ENCODE measurements at regions not wholly inside any gene's neighbourhood (a gene's known extent, or its start where the extent isn't known, plus 50 kb on each side); places are given as distances from the start of the nearest gene placed in this dataset.

GRCh38 chr1:55639051-55639450, 423.9 kb upstream of the USP24 start:
- no peak for DNase-seq

- no peak for DNase-seq
Observed at GRCh38 chr1:55636696-55637095, 421.5 kb upstream of the USP24 start.

DNA sequence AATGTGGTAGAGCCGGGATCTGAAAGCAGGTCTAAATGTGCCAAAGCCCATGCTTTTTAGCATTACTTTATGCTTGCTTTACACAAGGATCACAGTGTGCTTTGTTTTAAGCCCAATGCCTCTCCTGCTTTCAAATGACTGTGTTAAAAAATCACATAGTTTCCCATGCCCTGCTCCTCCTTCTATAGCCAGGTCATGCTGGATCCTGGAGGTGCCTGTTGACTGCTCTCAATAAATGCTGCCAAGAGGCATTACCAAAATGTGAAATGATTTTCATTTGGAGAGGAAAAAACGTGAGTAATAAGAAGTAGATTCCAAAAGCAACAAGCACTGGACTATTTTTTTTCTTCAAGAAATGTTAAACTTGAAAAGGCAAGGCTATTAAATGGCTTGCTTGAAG, 420.7 kb upstream of the USP24 start:
- DNase-seq = no peak

DNA sequence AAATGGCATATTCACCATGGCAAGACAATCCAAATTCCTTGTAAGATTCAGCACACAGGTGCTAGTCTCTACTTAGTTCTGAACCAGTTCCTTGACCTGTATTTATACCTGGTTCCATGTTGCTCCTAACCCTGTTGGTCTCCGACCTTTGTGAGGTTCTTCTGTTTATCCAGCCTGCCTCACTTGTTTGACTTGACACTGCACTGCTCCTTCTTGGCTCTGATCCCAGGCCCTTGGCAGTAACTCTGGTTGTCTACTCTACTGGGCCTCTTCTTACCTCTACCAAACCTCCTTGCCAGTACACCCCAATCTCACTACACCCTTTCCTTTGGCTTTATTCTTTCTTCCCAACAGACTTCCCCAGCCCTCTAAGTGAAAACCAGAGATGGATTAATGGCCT, 419.4 kb upstream of the USP24 start:
- DNase-seq = no peak

DNA sequence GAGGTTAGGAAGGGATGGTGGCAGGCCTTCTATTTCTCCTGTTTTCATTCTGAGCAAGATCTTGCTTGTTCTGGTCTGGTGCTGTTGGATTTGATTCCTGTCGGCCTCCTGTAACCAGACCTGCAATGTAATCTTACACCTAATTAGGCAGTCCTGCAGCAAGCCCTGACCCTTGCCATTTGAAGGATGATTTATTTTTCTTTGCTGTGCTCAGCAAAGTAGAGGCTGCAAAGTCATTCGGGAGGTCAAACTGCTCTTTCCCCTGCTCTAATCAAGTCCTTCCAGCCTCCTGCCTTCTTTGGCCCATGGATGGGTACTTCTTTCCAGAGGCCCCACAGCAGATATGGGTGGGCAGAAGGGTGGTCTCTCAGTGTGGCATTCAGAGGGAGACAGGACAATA, 417.7 kb upstream of the USP24 start:
- no peak for DNase-seq

DNA sequence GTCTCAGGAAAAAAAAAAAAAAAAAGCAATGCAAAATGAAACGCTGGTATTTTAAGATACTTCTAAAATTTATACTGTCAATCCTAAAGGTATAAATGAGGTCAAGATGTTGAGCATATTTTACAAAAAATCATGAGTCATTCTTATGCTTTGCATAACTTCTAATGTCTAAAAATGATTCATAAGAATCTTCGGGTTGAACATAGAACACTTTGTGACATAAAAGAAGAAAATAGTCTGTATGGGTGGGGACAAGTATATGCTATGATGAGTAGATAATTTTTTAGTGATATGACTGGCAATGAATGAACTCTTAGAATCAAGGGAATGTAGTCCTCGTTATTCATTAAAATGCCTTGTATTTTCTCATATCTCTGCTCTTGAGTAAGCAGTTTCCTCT, 416.9 kb upstream of the USP24 start:
- no peak for DNase-seq

- DNase-seq = no peak
Observed at GRCh38 chr1:55631509-55631908, 416.3 kb upstream of the USP24 start.

DNA sequence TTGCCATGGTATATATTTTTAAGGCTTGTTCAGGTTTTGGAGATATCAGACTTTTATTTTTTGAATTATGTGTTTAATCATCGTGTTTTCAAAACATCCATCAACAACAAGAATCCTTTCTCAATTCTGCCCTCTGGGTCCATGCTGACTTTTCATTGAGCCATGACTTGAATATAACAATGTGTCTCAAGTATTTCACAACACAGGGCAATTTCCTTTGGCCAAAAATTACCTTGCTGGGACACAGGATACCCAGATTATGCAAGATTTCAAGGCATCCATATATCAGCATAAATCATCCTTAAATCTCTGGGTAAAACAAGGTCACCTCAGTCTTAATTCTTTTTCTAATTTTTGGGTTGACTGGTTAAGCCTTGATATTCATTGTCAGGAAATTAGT, 411.2 kb upstream of the USP24 start:
- no peak for DNase-seq

- DNase-seq = no peak
Observed at GRCh38 chr1:55624766-55625165, 409.6 kb upstream of the USP24 start.

GRCh38 chr1:55623311-55623710, 408.1 kb upstream of the USP24 start:
- DNase-seq = no peak

- no peak for DNase-seq
Observed at GRCh38 chr1:55622074-55622473, 406.9 kb upstream of the USP24 start.

- no peak for DNase-seq
Observed at GRCh38 chr1:55618199-55618598, 403.0 kb upstream of the USP24 start.

GRCh38 chr1:55617288-55617982, 402.3 kb upstream of the USP24 start:
- no peak for DNase-seq

GRCh38 chr1:55612988-55613387, 397.8 kb upstream of the USP24 start:
- DNase-seq = no peak

- no peak for DNase-seq
Observed at GRCh38 chr1:55611123-55611522, 396.0 kb upstream of the USP24 start.

GRCh38 chr1:55610203-55610602, 395.0 kb upstream of the USP24 start:
- DNase-seq = no peak

- no peak for DNase-seq
Observed at GRCh38 chr1:55609630-55610029, 394.5 kb upstream of the USP24 start.

DNA sequence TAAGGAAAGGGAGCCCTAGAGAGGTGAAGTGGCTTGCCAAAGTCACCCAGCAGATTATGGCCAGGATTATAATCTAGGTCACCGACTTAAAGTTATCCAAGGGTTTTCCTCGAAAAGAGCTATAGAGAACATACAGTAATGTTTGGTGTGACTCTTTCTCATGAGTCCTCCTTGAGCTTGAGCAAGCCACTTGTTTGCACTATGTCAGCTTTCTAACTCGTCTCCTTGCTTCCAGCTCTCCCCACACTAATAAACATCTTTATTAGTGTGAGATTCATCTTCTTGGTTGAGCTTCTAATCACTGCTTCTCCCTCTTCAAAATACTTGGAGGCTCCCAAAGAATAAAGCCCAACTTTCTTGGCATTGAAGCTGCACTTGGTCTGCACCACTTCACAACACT, 390.0 kb upstream of the USP24 start:
- no peak for DNase-seq

DNA sequence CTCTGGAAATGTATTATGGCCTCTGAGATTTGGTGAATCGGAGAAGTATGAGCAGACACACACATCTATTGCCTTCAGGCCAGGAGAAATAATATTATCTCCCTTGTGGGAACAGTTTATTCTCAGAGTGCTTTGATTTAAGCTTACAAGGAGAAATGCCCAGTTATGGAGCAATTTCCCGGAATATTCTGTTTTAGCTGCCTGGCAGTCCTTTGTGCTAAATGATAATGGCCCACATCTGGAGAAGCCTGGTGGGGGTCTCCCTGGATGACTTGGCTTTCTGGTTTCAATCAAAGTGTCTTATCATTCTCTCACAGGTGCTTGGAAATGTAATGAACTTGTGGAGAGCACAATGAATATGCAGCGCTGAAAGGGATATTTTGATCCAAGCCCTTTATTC, 389.6 kb upstream of the USP24 start:
- no peak for DNase-seq

- no peak for DNase-seq
Observed at GRCh38 chr1:55604179-55604578, 389.0 kb upstream of the USP24 start.

- no peak for DNase-seq
Observed at GRCh38 chr1:55600242-55600641, 385.1 kb upstream of the USP24 start.

- no peak for DNase-seq
Observed at GRCh38 chr1:55597910-55598309, 382.7 kb upstream of the USP24 start.

- DNase-seq = no peak
Observed at GRCh38 chr1:55594701-55595100, 379.5 kb upstream of the USP24 start.

- DNase-seq = no peak
Observed at GRCh38 chr1:55593298-55593697, 378.1 kb upstream of the USP24 start.

DNA sequence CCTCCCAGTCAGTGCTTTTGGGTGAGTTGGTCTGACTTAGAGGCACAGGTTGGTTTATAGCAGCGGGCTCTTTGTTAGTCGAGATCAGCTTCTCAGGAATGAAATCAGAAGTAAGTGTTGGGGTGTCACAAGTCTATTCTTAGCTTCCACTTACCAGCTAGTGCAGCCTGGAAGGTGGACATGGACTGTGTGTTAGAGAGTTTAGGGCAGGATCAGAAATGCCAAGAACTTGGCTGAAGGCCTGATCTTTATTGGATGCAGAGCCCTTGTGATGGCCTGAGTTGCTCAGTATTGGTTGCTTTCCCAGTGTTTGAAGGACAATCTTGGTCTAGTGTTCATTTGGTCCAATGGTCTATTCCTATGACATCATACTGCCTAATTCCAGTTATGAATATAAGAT, 377.0 kb upstream of the USP24 start:
- no peak for DNase-seq

Data from stimulated activated CD4-positive, alpha-beta T cell treated with anti-CD3 and anti-CD28 coated beads, Interleukin-2, amount 100 ng/mL, for 24 hours (primary cell).